GM21717 (cell line): ENCODE measurements at regions not wholly inside any gene's neighbourhood (a gene's known extent, or its start where the extent isn't known, plus 50 kb on each side); places are given as distances from the start of the nearest gene placed in this dataset.
"Not testable (repeated sequence)": the region's sequence is repeated elsewhere in the genome, so short reads cannot be mapped to it uniquely, and the experiment has no call there.

Experiments
- ATAC-seq: cut with Tn5 transposase; IDR thresholded peaks from one replicate; pipeline ENCODE4 v1.9.1; 2021; ENCODE audit warnings: mild to moderate bottlenecking, moderate library complexity; ENCODE audit not compliant: unreplicated experiment

GRCh38 chr15:87727073-87727472 lies 529.5 kb downstream of the NTRK3 start:
- ATAC-seq = no peak

GRCh38 chr15:87724330-87724729 lies 532.2 kb downstream of the NTRK3 start:
- ATAC-seq = no peak

GRCh38 chr15:87722941-87723691 lies 533.4 kb downstream of the NTRK3 start:
- no peak for ATAC-seq

- ATAC-seq = no peak
Observed at GRCh38 chr15:87720235-87720634, 536.3 kb downstream of the NTRK3 start.

- ATAC-seq = no peak
Observed at GRCh38 chr15:87716422-87716821, 540.1 kb downstream of the NTRK3 start.

- no peak for ATAC-seq
Observed at GRCh38 chr15:87715252-87715651, 541.3 kb downstream of the NTRK3 start.

- ATAC-seq = no peak
Observed at GRCh38 chr15:87713475-87713879, 543.1 kb downstream of the NTRK3 start.

GRCh38 chr15:87712211-87712610 lies 544.3 kb downstream of the NTRK3 start:
- ATAC-seq = no peak

GRCh38 chr15:87711026-87711425 lies 545.5 kb downstream of the NTRK3 start:
- ATAC-seq = no peak

GRCh38 chr15:87710406-87710805 lies 546.1 kb downstream of the NTRK3 start:
- no peak for ATAC-seq

GRCh38 chr15:87707566-87708130 lies 548.9 kb downstream of the NTRK3 start:
- no peak for ATAC-seq

- no peak for ATAC-seq
Observed at GRCh38 chr15:87707071-87707470, 549.5 kb downstream of the NTRK3 start.

- ATAC-seq = no peak
Observed at GRCh38 chr15:87706001-87706400, 550.5 kb downstream of the NTRK3 start.

GRCh38 chr15:87704276-87704675 lies 552.3 kb downstream of the NTRK3 start:
- ATAC-seq = no peak

GRCh38 chr15:87703327-87704111 lies 553.0 kb downstream of the NTRK3 start:
- no peak for ATAC-seq

GRCh38 chr15:87702270-87702669 lies 554.3 kb downstream of the NTRK3 start:
- ATAC-seq = no peak

- ATAC-seq = not testable (repeated sequence)
Observed at GRCh38 chr15:87698467-87698866, 558.1 kb downstream of the NTRK3 start.

GRCh38 chr15:87689716-87690115 lies 566.8 kb downstream of the NTRK3 start:
- no peak for ATAC-seq

GRCh38 chr15:87687523-87687870 lies 569.0 kb downstream of the NTRK3 start:
- no peak for ATAC-seq

GRCh38 chr15:87686841-87687522 lies 569.6 kb downstream of the NTRK3 start:
- no peak for ATAC-seq

GRCh38 chr15:87686339-87686738 lies 570.2 kb downstream of the NTRK3 start:
- no peak for ATAC-seq
